Endothelial cell (in vitro differentiated cells): ENCODE measurements at regions not wholly inside any gene's neighbourhood (a gene's known extent, or its start where the extent isn't known, plus 50 kb on each side); places are given as distances from the start of the nearest gene placed in this dataset.

Experiments
- DNase-seq: peaks from one replicate; pipeline ENCODE4 v3.0.0; 2021; ENCODE audit warnings: low spot score
- H3K27ac Mint-ChIP-seq: one replicate; pipeline ENCODE4 v1.8.0; 2021; ENCODE audit warnings: mixed read lengths, inconsistent platforms; ENCODE audit not compliant: unreplicated experiment
- H3K27me3 Mint-ChIP-seq: one replicate; pipeline ENCODE4 v1.8.0; 2021; ENCODE audit warnings: mild to moderate bottlenecking, moderate library complexity, mixed read lengths, inconsistent platforms; ENCODE audit not compliant: unreplicated experiment
- H3K36me3 Mint-ChIP-seq: one replicate; pipeline ENCODE4 v1.8.0; 2021; ENCODE audit warnings: mild to moderate bottlenecking, low read depth, mixed read lengths, inconsistent platforms; ENCODE audit not compliant: unreplicated experiment
- H3K4me1 Mint-ChIP-seq: one replicate; pipeline ENCODE4 v1.8.0; 2021; ENCODE audit warnings: mild to moderate bottlenecking, mixed read lengths, inconsistent platforms; ENCODE audit not compliant: unreplicated experiment
- H3K4me3 Mint-ChIP-seq: one replicate; pipeline ENCODE4 v1.8.0; 2021; ENCODE audit warnings: mild to moderate bottlenecking, mixed read lengths, inconsistent platforms; ENCODE audit not compliant: unreplicated experiment
- H3K9me3 Mint-ChIP-seq: one replicate; pipeline ENCODE4 v1.8.0; 2021; ENCODE audit warnings: mixed read lengths, inconsistent platforms; ENCODE audit not compliant: unreplicated experiment
- CTCF ChIP-seq: fragments of 200-600 bp; sonication (generic); IDR thresholded peaks from one replicate; pipeline ENCODE4 v1.5.0; 2021; ENCODE audit warnings: antibody characterized with exemption; ENCODE audit not compliant: unreplicated experiment

- H3K27ac Mint-ChIP-seq = no peak overlapping the region
- no peak overlapping the region for H3K4me3 Mint-ChIP-seq
- no peak for DNase-seq
- no peaks in the 10 kb centered on the region for H3K36me3 Mint-ChIP-seq
- no peaks in the 10 kb centered on the region for H3K9me3 Mint-ChIP-seq
- no peak for TF ChIP-seq CTCF
- peaks cover 4% of the 10 kb centered on the region for H3K4me1 Mint-ChIP-seq
- peaks cover 2% of the 10 kb centered on the region for H3K27me3 Mint-ChIP-seq
Measured at GRCh38 chr20:6665621-6666355, 101.7 kb upstream of the BMP2 start.

GRCh38 chr20:6665161-6665560 lies 102.3 kb upstream of the BMP2 start:
- TF ChIP-seq CTCF = no peak
- Mint-ChIP-seq H3K27ac (no peak overlapping the region), H3K4me3 (no peak overlapping the region), H3K9me3 (no peaks in the 10 kb centered on the region), H3K36me3 (no peaks in the 10 kb centered on the region), H3K27me3 (peaks cover 2% of the 10 kb centered on the region), H3K4me1 (peaks cover 4% of the 10 kb centered on the region)
- DNase-seq = no peak

- no peaks in the 10 kb centered on the region for H3K9me3 Mint-ChIP-seq
- H3K36me3 Mint-ChIP-seq = no peaks in the 10 kb centered on the region
- H3K4me3 Mint-ChIP-seq = no peak overlapping the region
- peaks cover 2% of the 10 kb centered on the region for H3K27me3 Mint-ChIP-seq
- H3K4me1 Mint-ChIP-seq = peaks cover 4% of the 10 kb centered on the region
- no peak for TF ChIP-seq CTCF
- no peak for DNase-seq
- no peak overlapping the region for H3K27ac Mint-ChIP-seq
Measured at GRCh38 chr20:6664574-6664973, 102.9 kb upstream of the BMP2 start.

GRCh38 chr20:6663751-6664388 lies 103.6 kb upstream of the BMP2 start:
- no peak for TF ChIP-seq CTCF
- no peak for DNase-seq
- peaks cover 4% of the 10 kb centered on the region for H3K4me1 Mint-ChIP-seq
- H3K36me3 Mint-ChIP-seq = no peaks in the 10 kb centered on the region
- H3K27ac Mint-ChIP-seq = no peak overlapping the region
- H3K4me3 Mint-ChIP-seq = no peak overlapping the region
- H3K27me3 Mint-ChIP-seq = peaks cover 2% of the 10 kb centered on the region
- H3K9me3 Mint-ChIP-seq = no peaks in the 10 kb centered on the region

- H3K36me3 Mint-ChIP-seq = no peaks in the 10 kb centered on the region
- no peaks in the 10 kb centered on the region for H3K9me3 Mint-ChIP-seq
- H3K27me3 Mint-ChIP-seq = peaks cover 2% of the 10 kb centered on the region
- TF ChIP-seq CTCF = no peak
- no peak for DNase-seq
- H3K4me1 Mint-ChIP-seq = peaks cover 4% of the 10 kb centered on the region
- H3K27ac Mint-ChIP-seq = no peak overlapping the region
- H3K4me3 Mint-ChIP-seq = no peak overlapping the region
Measured at GRCh38 chr20:6663104-6663503, 104.4 kb upstream of the BMP2 start.
